ENCODE measurements at regions not wholly inside any gene's neighbourhood (a gene's known extent, or its start where the extent isn't known, plus 50 kb on each side); places are given as distances from the start of the nearest gene placed in this dataset.

DNA sequence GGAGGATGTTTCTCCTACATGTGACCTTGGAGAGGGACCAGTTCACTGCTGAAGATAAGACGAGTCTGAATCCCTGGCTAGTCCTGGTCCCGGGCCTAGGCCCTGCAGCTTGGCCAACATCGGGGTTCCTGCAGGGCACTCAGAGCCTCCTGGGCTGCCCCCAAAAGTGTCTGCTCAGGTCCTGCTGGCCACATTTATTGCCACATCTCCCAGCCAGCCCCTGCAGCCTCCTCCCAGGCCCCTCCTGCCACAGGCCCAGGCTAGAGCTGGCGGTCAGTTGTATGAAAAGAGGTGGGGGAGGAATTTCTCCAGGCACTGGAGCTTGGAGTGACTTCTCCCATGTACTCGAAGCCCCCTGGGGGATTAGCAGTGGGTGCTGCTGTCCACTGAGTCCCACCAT lies 56.5 kb upstream of the PPARA start:
- no peak for DNase-seq (ENCODE audit: extremely low read depth, low read depth)
- no peak for TF ChIP-seq CTCF (IDR thresholded peaks at IDR 0.05; ENCODE audit: low read depth, low read length)

- no peak for DNase-seq (ENCODE audit: extremely low read depth, low read depth)
- no peak for TF ChIP-seq CTCF (IDR thresholded peaks at IDR 0.05; ENCODE audit: low read depth, low read length)
Measured at GRCh38 chr22:46094676-46095075, 55.6 kb upstream of the PPARA start.

GRCh38 chr22:46096051-46096450 lies 54.3 kb upstream of the PPARA start:
- TF ChIP-seq CTCF (IDR thresholded peaks at IDR 0.05; ENCODE audit: low read depth, low read length) = no peak
- no peak for DNase-seq (ENCODE audit: extremely low read depth, low read depth)

DNA sequence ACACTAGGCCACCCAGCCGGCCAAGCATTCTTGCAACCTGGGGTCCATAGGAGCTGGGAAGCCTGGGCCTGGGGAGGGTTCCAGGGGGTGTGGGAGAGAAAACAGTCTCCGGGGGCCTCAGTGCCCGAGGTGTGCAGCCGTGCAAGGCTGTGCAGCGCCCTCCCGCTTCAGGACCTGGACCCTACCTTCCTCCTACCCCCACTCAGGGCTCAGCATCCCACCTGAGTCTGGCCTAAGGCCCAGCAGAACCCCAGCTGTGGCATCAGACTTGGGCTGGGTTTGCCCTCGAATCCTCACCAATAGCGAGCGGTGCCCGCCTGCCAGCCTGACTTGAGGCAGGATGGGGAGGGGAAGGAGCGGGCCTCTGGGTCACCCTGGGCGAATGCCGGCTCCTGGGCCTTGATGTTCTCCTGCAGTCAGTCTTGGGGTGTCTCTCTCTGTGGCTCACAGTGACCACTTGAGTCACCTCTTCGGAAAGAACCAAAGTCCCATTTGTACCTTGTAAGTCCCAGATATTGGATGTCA lies 53.6 kb upstream of the PPARA start:
- DNase-seq (ENCODE audit: extremely low read depth, low read depth) = no peak
- TF ChIP-seq CTCF (IDR thresholded peaks at IDR 0.05; ENCODE audit: low read depth, low read length) = no peak

- TF ChIP-seq CTCF (IDR thresholded peaks at IDR 0.05; ENCODE audit: low read depth, low read length) = no peak
- DNase-seq (ENCODE audit: extremely low read depth, low read depth) = no peak
Measured at GRCh38 chr22:46097268-46097900, 52.9 kb upstream of the PPARA start.

- DNase-seq (ENCODE audit: extremely low read depth, low read depth) = no peak
- no peak for TF ChIP-seq CTCF (IDR thresholded peaks at IDR 0.05; ENCODE audit: low read depth, low read length)
Measured at GRCh38 chr22:46098525-46099475, 51.5 kb upstream of the PPARA start.

GRCh38 chr22:46099740-46100139 lies 50.6 kb upstream of the PPARA start:
- DNase-seq (ENCODE audit: extremely low read depth, low read depth) = no peak
- TF ChIP-seq CTCF (IDR thresholded peaks at IDR 0.05; ENCODE audit: low read depth, low read length) = no peak
